Endothelial cell (in vitro differentiated cells): ENCODE measurements at regions not wholly inside any gene's neighbourhood (a gene's known extent, or its start where the extent isn't known, plus 50 kb on each side); places are given as distances from the start of the nearest gene placed in this dataset.

Source experiments
- DNase-seq: peaks from one replicate; pipeline ENCODE4 v3.0.0; 2021; ENCODE audit warnings: low spot score
- H3K27ac Mint-ChIP-seq: one replicate; pipeline ENCODE4 v1.8.0; 2021; ENCODE audit warnings: mixed read lengths, inconsistent platforms; ENCODE audit not compliant: unreplicated experiment
- H3K27me3 Mint-ChIP-seq: one replicate; pipeline ENCODE4 v1.8.0; 2021; ENCODE audit warnings: mild to moderate bottlenecking, moderate library complexity, mixed read lengths, inconsistent platforms; ENCODE audit not compliant: unreplicated experiment
- H3K36me3 Mint-ChIP-seq: one replicate; pipeline ENCODE4 v1.8.0; 2021; ENCODE audit warnings: mild to moderate bottlenecking, low read depth, mixed read lengths, inconsistent platforms; ENCODE audit not compliant: unreplicated experiment
- H3K4me1 Mint-ChIP-seq: one replicate; pipeline ENCODE4 v1.8.0; 2021; ENCODE audit warnings: mild to moderate bottlenecking, mixed read lengths, inconsistent platforms; ENCODE audit not compliant: unreplicated experiment
- H3K4me3 Mint-ChIP-seq: one replicate; pipeline ENCODE4 v1.8.0; 2021; ENCODE audit warnings: mild to moderate bottlenecking, mixed read lengths, inconsistent platforms; ENCODE audit not compliant: unreplicated experiment
- H3K9me3 Mint-ChIP-seq: one replicate; pipeline ENCODE4 v1.8.0; 2021; ENCODE audit warnings: mixed read lengths, inconsistent platforms; ENCODE audit not compliant: unreplicated experiment
- CTCF ChIP-seq: fragments of 200-600 bp; sonication (generic); IDR thresholded peaks from one replicate; pipeline ENCODE4 v1.5.0; 2021; ENCODE audit warnings: antibody characterized with exemption; ENCODE audit not compliant: unreplicated experiment

- no peak for DNase-seq
- TF ChIP-seq CTCF = no peak
- H3K4me1 Mint-ChIP-seq = no peaks in the 10 kb centered on the region
- H3K27me3 Mint-ChIP-seq = no peaks in the 10 kb centered on the region
- no peaks in the 10 kb centered on the region for H3K36me3 Mint-ChIP-seq
- H3K27ac Mint-ChIP-seq = no peak overlapping the region
- no peak overlapping the region for H3K4me3 Mint-ChIP-seq
- H3K9me3 Mint-ChIP-seq = no peaks in the 10 kb centered on the region
Observed at GRCh38 chrX:76931518-76931917, 504.0 kb downstream of the MAGEE1 start.

GRCh38 chrX:76957485-76957884 lies 489.7 kb upstream of the FGF16 start:
- no peaks in the 10 kb centered on the region for H3K36me3 Mint-ChIP-seq
- no peak overlapping the region for H3K27ac Mint-ChIP-seq
- no peak for TF ChIP-seq CTCF
- no peak overlapping the region for H3K4me3 Mint-ChIP-seq
- H3K27me3 Mint-ChIP-seq = no peaks in the 10 kb centered on the region
- H3K4me1 Mint-ChIP-seq = no peaks in the 10 kb centered on the region
- DNase-seq = no peak
- no peaks in the 10 kb centered on the region for H3K9me3 Mint-ChIP-seq

- no peak for DNase-seq
- H3K36me3 Mint-ChIP-seq = no peaks in the 10 kb centered on the region
- no peak overlapping the region for H3K4me3 Mint-ChIP-seq
- H3K4me1 Mint-ChIP-seq = no peaks in the 10 kb centered on the region
- H3K9me3 Mint-ChIP-seq = no peaks in the 10 kb centered on the region
- no peaks in the 10 kb centered on the region for H3K27me3 Mint-ChIP-seq
- H3K27ac Mint-ChIP-seq = no peak overlapping the region
- no peak for TF ChIP-seq CTCF
Observed at GRCh38 chrX:76971393-76972376, 475.5 kb upstream of the FGF16 start.

- no peaks in the 10 kb centered on the region for H3K9me3 Mint-ChIP-seq
- no peak for DNase-seq
- no peaks in the 10 kb centered on the region for H3K36me3 Mint-ChIP-seq
- no peak overlapping the region for H3K4me3 Mint-ChIP-seq
- no peaks in the 10 kb centered on the region for H3K27me3 Mint-ChIP-seq
- TF ChIP-seq CTCF = no peak
- no peak overlapping the region for H3K27ac Mint-ChIP-seq
- H3K4me1 Mint-ChIP-seq = no peaks in the 10 kb centered on the region
Observed at GRCh38 chrX:76977452-76977851, 469.7 kb upstream of the FGF16 start.

GRCh38 chrX:76987381-76987780 lies 459.8 kb upstream of the FGF16 start:
- TF ChIP-seq CTCF = no peak
- Mint-ChIP-seq H3K36me3 (no peaks in the 10 kb centered on the region), H3K9me3 (no peaks in the 10 kb centered on the region), H3K27ac (no peak overlapping the region), H3K4me3 (no peak overlapping the region), H3K27me3 (no peaks in the 10 kb centered on the region), H3K4me1 (no peaks in the 10 kb centered on the region)
- no peak for DNase-seq
